SH-SY5Y (cell line): ENCODE measurements at regions not wholly inside any gene's neighbourhood (a gene's known extent, or its start where the extent isn't known, plus 50 kb on each side); places are given as distances from the start of the nearest gene placed in this dataset.

Experiments
- GATA2 ChIP-seq: IDR thresholded peaks from 2 replicates; pipeline ENCODE4 v1.6.1; 2011; ENCODE audit warnings: mild to moderate bottlenecking, low read depth, low read length
- GATA3 ChIP-seq: IDR thresholded peaks from 2 replicates; pipeline ENCODE4 v1.6.1; 2011; ENCODE audit warnings: low read depth, mild to moderate bottlenecking, low read length, moderate library complexity

DNA sequence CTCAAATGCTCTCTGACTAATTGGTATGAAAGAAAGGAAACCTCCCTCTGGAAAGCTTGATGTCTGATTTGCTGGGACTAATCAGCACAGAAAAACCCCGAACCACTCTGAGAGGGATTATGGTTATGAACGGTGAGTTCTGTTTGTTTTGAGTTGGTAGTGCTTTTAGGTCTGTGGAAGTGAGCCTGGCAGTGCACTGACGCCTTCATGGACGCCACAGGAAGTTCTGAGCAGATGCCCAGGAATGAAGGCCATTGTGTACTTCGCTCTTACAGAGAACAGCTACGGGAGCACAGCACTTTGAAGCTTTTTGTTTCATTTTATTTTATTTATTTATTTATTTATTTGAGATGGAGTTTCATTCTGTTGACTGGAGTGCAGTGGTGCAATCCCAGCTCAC lies 754.1 kb downstream of the QKI start:
- no peak for TF ChIP-seq GATA2
- TF ChIP-seq GATA3, result no peak
